Keratinocyte (primary cell): ENCODE measurements at regions not wholly inside any gene's neighbourhood (a gene's known extent, or its start where the extent isn't known, plus 50 kb on each side); places are given as distances from the start of the nearest gene placed in this dataset.
"Not testable (repeated sequence)": the region's sequence is repeated elsewhere in the genome, so short reads cannot be mapped to it uniquely, and the experiment has no call there.

Experiments used
- DNase-seq: peaks from one replicate; pipeline ENCODE4 v3.0.0-alpha.2; 2011; ENCODE audit warnings: low read depth, missing footprints, low spot score
- FAIRE-seq: peaks from 2 replicates; lab custom pipeline; 2011; peaks lifted over from hg19 to GRCh38; lab: Jason Lieb, UNC
- H2AFZ ChIP-seq: 2 replicates; pipeline ENCODE4 v1.6.0; 2012; ENCODE audit warnings: low read length, control low read depth, inconsistent platforms; ENCODE audit not compliant: control insufficient read depth
- H3K27ac ChIP-seq: 2 replicates; pipeline ENCODE4 v1.5.1; 2011; ENCODE audit warnings: low read length; ENCODE audit not compliant: control insufficient read depth, insufficient read depth
- H3K27me3 ChIP-seq: 3 replicates; pipeline ENCODE4 v1.6.0; 2011; ENCODE audit warnings: low read length; ENCODE audit not compliant: control insufficient read depth, insufficient read depth; ENCODE audit errors: extremely low read depth
- H3K36me3 ChIP-seq, 2 experiments: 2 replicates in 1 of 2; 3 replicates in 1 of 2; pipeline ENCODE4 v1.5.1; 2011; ENCODE audit warnings: low read length in 2 of 2, mild to moderate bottlenecking in 1 of 2; ENCODE audit not compliant: control insufficient read depth in 2 of 2, insufficient read depth in 2 of 2; ENCODE audit errors: extremely low read depth in 1 of 2
- H3K4me1 ChIP-seq: 3 replicates; pipeline ENCODE4 v1.5.1; 2011; ENCODE audit warnings: low read length; ENCODE audit not compliant: control insufficient read depth, insufficient read depth; ENCODE audit errors: extremely low read depth
- H3K4me2 ChIP-seq: 3 replicates; pipeline ENCODE4 v1.6.0; 2011; ENCODE audit warnings: low read depth, low read length; ENCODE audit not compliant: control insufficient read depth, insufficient read depth; ENCODE audit errors: extremely low read depth
- H3K4me3 ChIP-seq, 3 experiments: fragments of 200-600 bp in 1 of 3; sonication (generic) in 1 of 3; 2 replicates in 2 of 3; 3 replicates in 1 of 3; pipeline ENCODE4 v1.5.1; 2011 to 2016; ENCODE audit warnings: low read length in 3 of 3, mild to moderate bottlenecking in 3 of 3, control low read depth in 2 of 3, inconsistent platforms in 1 of 3, low read depth in 1 of 3, mixed read lengths in 1 of 3, mixed run types in 1 of 3, moderate library complexity in 1 of 3; ENCODE audit not compliant: control insufficient read depth in 2 of 3, insufficient read depth in 2 of 3; ENCODE audit errors: extremely low read depth in 1 of 3
- H3K79me2 ChIP-seq: 2 replicates; pipeline ENCODE4 v1.6.0; 2012; ENCODE audit warnings: low read length; ENCODE audit not compliant: control insufficient read depth, insufficient read depth
- H3K9ac ChIP-seq: 3 replicates; pipeline ENCODE4 v1.6.0; 2011; ENCODE audit warnings: low read length; ENCODE audit not compliant: control insufficient read depth, insufficient read depth; ENCODE audit errors: extremely low read depth
- H3K9me1 ChIP-seq: 3 replicates; pipeline ENCODE4 v1.6.0; 2011; ENCODE audit warnings: low read length; ENCODE audit not compliant: control insufficient read depth, insufficient read depth; ENCODE audit errors: extremely low read depth
- H3K9me3 ChIP-seq: 2 replicates; pipeline ENCODE4 v1.5.1; 2012; ENCODE audit warnings: low read depth, low read length; ENCODE audit not compliant: control insufficient read depth
- H4K20me1 ChIP-seq: 3 replicates; pipeline ENCODE4 v1.6.0; 2011; ENCODE audit warnings: low read length; ENCODE audit not compliant: control insufficient read depth, insufficient read depth; ENCODE audit errors: extremely low read depth
- EZH2 ChIP-seq: IDR thresholded peaks from one replicate; pipeline ENCODE4 v1.6.1; 2012; ENCODE audit warnings: inconsistent platforms, mild to moderate bottlenecking, low read length, moderate library complexity
- dilution Hi-C: fragments of 300-500 bp; cut with MboI; formaldehyde crosslinking; loops from one replicate; pipeline ENCODE4 v1.7.0; 2020; ENCODE audit warnings: low sequenced_read_pairs; ENCODE audit not compliant: extremely low pct_ligation_motif_present
- TF ChIP-seq, protein P1 (sequence below), 3 experiments: IDR thresholded peaks in 1 of 3; conservative IDR thresholded peaks in 1 of 3; optimal IDR thresholded peaks in 1 of 3; 2 replicates in 2 of 3; 3 replicates in 1 of 3; pipeline versions ENCODE3 to v1.5.1; 2011; ENCODE audit warnings: low read length in 3 of 3, mild to moderate bottlenecking in 3 of 3, moderate library complexity in 2 of 3, control low read depth in 1 of 3, inconsistent platforms in 1 of 3; ENCODE audit not compliant: insufficient read depth in 2 of 3; ENCODE audit errors: extremely low read depth in 1 of 3

DNA sequence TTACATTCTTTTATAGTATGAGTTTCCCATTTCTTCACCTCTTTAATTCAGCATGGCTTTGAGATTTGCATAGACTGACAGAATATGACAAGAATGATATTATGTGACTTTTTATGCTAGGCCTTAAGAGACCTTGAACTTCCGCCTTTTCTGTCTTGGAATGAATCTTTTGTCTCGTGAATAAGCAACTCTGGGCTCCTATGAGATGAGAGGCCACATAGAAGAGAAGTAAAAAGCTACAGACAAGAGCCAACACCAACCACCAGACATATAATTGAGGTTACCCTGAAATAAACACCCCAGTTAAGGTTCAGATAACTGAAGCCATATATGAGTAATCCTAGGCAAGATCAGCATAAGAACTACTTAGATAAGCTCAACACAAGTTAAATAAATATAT, 600.8 kb downstream of the MEI4 start:
- no peaks in the 10 kb centered on the region for H4K20me1 ChIP-seq
- no peaks in the 10 kb centered on the region for H3K36me3 ChIP-seq
- no peaks in the 10 kb centered on the region for H3K27me3 ChIP-seq
- no peaks in the 10 kb centered on the region for H3K79me2 ChIP-seq
- TF ChIP-seq, protein P1, sequence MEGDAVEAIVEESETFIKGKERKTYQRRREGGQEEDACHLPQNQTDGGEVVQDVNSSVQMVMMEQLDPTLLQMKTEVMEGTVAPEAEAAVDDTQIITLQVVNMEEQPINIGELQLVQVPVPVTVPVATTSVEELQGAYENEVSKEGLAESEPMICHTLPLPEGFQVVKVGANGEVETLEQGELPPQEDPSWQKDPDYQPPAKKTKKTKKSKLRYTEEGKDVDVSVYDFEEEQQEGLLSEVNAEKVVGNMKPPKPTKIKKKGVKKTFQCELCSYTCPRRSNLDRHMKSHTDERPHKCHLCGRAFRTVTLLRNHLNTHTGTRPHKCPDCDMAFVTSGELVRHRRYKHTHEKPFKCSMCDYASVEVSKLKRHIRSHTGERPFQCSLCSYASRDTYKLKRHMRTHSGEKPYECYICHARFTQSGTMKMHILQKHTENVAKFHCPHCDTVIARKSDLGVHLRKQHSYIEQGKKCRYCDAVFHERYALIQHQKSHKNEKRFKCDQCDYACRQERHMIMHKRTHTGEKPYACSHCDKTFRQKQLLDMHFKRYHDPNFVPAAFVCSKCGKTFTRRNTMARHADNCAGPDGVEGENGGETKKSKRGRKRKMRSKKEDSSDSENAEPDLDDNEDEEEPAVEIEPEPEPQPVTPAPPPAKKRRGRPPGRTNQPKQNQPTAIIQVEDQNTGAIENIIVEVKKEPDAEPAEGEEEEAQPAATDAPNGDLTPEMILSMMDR (optimal IDR thresholded peaks at IDR 0.05 in 1 of 3, IDR thresholded peaks at IDR 0.05 in 1 of 3, conservative IDR thresholded peaks at IDR 0.05 in 1 of 3; ENCODE audit: extremely low read depth in 1 of 3, insufficient read depth in 2 of 3, low read length in 3 of 3): no peak
- TF ChIP-seq EZH2: no peak
- H3K9ac ChIP-seq: no peak overlapping the region
- FAIRE-seq (no peak), DNase-seq (no peak)
- H3K27ac ChIP-seq: no peak overlapping the region
- no peak overlapping the region for H3K4me2 ChIP-seq
- H3K4me1 ChIP-seq: peaks cover 4% of the 10 kb centered on the region
- no peak overlapping the region for H3K4me3 ChIP-seq
- no peaks in the 10 kb centered on the region for H3K9me1 ChIP-seq
- dilution Hi-C loops: no loop called here
- H3K9me3 ChIP-seq: no peaks in the 10 kb centered on the region
- H2AFZ ChIP-seq: no peak overlapping the region

DNA sequence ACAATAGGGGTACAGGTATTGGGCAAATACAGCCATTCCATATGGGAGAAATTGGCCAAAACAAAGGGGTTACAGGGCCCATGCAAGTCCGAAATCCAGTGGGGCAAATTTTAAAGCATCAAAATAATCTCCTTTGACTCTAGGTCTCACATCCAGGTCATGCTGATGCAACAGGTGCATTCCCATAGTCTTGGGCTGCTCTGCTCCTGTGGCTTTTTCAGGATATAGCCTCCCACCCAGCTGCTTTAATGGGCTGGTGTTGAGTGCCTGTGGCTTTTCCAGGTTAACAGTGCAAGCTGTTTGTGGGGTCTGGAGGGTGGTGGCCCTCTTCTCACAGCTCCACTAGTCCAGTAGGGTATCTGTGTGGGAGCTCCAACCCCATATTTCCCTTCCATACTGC, 607.1 kb downstream of the MEI4 start:
- H3K9me3 ChIP-seq: no peaks in the 10 kb centered on the region
- no peak overlapping the region for H3K4me3 ChIP-seq
- no peak overlapping the region for H3K4me2 ChIP-seq
- H3K27ac ChIP-seq: no peak overlapping the region
- no peaks in the 10 kb centered on the region for H3K36me3 ChIP-seq
- TF ChIP-seq, protein P1 (optimal IDR thresholded peaks at IDR 0.05 in 1 of 3, IDR thresholded peaks at IDR 0.05 in 1 of 3, conservative IDR thresholded peaks at IDR 0.05 in 1 of 3; ENCODE audit: extremely low read depth in 1 of 3, insufficient read depth in 2 of 3, low read length in 3 of 3): no peak
- no peak for TF ChIP-seq EZH2
- no peaks in the 10 kb centered on the region for H3K27me3 ChIP-seq
- FAIRE-seq (no peak), DNase-seq (no peak)
- H3K9ac ChIP-seq: no peak overlapping the region
- dilution Hi-C loops: no loop called here
- H3K9me1 ChIP-seq: no peaks in the 10 kb centered on the region
- no peaks in the 10 kb centered on the region for H3K79me2 ChIP-seq
- H2AFZ ChIP-seq: no peak overlapping the region
- H4K20me1 ChIP-seq: no peaks in the 10 kb centered on the region
- H3K4me1 ChIP-seq: no peaks in the 10 kb centered on the region

DNA sequence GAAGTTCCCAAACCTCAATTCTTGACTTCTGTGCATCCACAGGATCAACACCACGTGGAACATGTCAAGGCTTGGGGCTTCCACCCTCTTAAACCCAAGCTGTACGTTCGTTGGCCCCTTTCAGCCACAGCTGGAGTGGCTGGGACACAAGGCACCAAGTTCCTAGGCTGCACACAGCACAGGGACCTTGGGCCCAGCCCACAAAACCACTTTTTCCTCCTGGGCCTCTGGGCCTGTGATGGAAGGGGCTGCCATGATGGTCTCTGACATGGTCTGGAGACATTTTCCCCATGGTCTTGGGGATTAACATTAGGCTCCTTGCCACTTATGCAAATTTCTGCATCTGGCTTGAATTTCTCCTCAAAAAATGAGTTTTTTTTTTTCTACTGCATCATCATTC, 606.9 kb upstream of the IRAK1BP1 start:
- H3K4me1 ChIP-seq, H3K79me2 ChIP-seq, dilution Hi-C loops, H3K27me3 ChIP-seq, H3K9me3 ChIP-seq, H3K36me3 ChIP-seq, H3K9ac ChIP-seq, H3K4me2 ChIP-seq, H3K27ac ChIP-seq, FAIRE-seq, H3K9me1 ChIP-seq, H4K20me1 ChIP-seq, DNase-seq, H2AFZ ChIP-seq, H3K4me3 ChIP-seq: not testable (repeated sequence)
